ENCODE measurements at regions not wholly inside any gene's neighbourhood (a gene's known extent, or its start where the extent isn't known, plus 50 kb on each side); places are given as distances from the start of the nearest gene placed in this dataset.

DNA sequence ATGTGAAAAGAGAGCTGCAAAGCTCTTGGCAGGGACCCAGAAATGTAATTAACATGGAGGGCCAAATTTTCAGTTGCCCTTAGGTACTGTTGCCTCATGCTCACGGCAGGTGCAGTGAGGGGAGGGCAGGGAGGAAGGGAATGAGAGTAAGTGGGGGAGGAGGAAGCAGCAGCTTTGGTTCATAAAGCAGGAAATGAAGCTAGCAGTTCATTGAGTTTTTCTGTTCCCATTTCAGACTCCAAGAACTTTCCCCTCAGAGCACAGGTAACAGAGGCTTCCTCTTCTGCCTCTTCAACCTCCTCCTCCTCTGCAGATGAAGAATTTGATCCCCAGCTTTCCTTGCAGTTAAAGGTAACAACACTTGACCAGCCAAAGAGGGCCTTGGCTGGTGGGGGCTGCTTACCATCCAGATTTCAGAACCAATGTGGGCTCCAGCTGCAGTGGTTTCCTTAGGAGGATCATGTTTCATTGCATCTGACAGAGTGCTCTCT, 57.9 kb upstream of the PARVA start:
- intact Hi-C loops (cut with micrococcal nuclease; ENCODE audit: unreplicated experiment): no loop called here
- no TSS peak for BruUV-seq (replicated peaks)
- DNase-seq (ENCODE audit: low read depth, low spot score): no peak
- CTCF ChIA-PET: interaction anchor here (0.6 to 0.7 kb wide), 2 partner anchors 37 to 127 kb away, joined by 3 to 7 read pairs; no protein-coding TSS in a partner anchor
- POLR2A ChIA-PET: interaction anchor here (0.7 kb wide), 1 partner anchor 300 kb away, joined by 6 read pairs; no protein-coding TSS in a partner anchor
- H3K27ac ChIP-seq (ENCODE audit: low read length): no peak overlapping the region
- no peak for TF ChIP-seq SIN3A (IDR thresholded peaks at IDR 0.05; ENCODE audit: borderline replicate concordance, insufficient read depth, low read depth, low read length)
- TF ChIP-seq POLR2AphosphoS5 (IDR thresholded peaks at IDR 0.05; ENCODE audit: low read depth, low read length): no peak
- TF ChIP-seq, protein P1, sequence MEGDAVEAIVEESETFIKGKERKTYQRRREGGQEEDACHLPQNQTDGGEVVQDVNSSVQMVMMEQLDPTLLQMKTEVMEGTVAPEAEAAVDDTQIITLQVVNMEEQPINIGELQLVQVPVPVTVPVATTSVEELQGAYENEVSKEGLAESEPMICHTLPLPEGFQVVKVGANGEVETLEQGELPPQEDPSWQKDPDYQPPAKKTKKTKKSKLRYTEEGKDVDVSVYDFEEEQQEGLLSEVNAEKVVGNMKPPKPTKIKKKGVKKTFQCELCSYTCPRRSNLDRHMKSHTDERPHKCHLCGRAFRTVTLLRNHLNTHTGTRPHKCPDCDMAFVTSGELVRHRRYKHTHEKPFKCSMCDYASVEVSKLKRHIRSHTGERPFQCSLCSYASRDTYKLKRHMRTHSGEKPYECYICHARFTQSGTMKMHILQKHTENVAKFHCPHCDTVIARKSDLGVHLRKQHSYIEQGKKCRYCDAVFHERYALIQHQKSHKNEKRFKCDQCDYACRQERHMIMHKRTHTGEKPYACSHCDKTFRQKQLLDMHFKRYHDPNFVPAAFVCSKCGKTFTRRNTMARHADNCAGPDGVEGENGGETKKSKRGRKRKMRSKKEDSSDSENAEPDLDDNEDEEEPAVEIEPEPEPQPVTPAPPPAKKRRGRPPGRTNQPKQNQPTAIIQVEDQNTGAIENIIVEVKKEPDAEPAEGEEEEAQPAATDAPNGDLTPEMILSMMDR (IDR thresholded peaks at IDR 0.05): no peak
- no peak for TF ChIP-seq TCF7L2 (IDR thresholded peaks at IDR 0.05; ENCODE audit: low read depth, low read length)
- TF ChIP-seq, protein P2, sequence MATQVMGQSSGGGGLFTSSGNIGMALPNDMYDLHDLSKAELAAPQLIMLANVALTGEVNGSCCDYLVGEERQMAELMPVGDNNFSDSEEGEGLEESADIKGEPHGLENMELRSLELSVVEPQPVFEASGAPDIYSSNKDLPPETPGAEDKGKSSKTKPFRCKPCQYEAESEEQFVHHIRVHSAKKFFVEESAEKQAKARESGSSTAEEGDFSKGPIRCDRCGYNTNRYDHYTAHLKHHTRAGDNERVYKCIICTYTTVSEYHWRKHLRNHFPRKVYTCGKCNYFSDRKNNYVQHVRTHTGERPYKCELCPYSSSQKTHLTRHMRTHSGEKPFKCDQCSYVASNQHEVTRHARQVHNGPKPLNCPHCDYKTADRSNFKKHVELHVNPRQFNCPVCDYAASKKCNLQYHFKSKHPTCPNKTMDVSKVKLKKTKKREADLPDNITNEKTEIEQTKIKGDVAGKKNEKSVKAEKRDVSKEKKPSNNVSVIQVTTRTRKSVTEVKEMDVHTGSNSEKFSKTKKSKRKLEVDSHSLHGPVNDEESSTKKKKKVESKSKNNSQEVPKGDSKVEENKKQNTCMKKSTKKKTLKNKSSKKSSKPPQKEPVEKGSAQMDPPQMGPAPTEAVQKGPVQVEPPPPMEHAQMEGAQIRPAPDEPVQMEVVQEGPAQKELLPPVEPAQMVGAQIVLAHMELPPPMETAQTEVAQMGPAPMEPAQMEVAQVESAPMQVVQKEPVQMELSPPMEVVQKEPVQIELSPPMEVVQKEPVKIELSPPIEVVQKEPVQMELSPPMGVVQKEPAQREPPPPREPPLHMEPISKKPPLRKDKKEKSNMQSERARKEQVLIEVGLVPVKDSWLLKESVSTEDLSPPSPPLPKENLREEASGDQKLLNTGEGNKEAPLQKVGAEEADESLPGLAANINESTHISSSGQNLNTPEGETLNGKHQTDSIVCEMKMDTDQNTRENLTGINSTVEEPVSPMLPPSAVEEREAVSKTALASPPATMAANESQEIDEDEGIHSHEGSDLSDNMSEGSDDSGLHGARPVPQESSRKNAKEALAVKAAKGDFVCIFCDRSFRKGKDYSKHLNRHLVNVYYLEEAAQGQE (IDR thresholded peaks at IDR 0.05; ENCODE audit: insufficient read depth in 1 of 2, low read depth in 2 of 2, low read length in 1 of 2): no peak
- no peak overlapping the region for H3K4me3 ChIP-seq (ENCODE audit: low read depth in 2 of 2, low read length in 2 of 2)
- peaks cover 14% of the 10 kb centered on the region; the same call in 1 of the 2 replicates for H3K9me3 ChIP-seq (ENCODE audit: control insufficient read depth, insufficient read depth, low read depth, low read length)
- in situ Hi-C loops (cut with HindIII; ENCODE audit: low pct_unique_long_range_greater_than_20kb, low sequenced_read_pairs): no loop called here
- no peaks in the 10 kb centered on the region for H3K27me3 ChIP-seq (ENCODE audit: control insufficient read depth, insufficient read depth, low read length)
- H3K36me3 ChIP-seq (ENCODE audit: control insufficient read depth, insufficient read depth, low read length): no peaks in the 10 kb centered on the region
- ATAC-seq: no peak
- H3K4me1 ChIP-seq (ENCODE audit: control insufficient read depth, insufficient read depth, low read length): no peaks in the 10 kb centered on the region

DNA sequence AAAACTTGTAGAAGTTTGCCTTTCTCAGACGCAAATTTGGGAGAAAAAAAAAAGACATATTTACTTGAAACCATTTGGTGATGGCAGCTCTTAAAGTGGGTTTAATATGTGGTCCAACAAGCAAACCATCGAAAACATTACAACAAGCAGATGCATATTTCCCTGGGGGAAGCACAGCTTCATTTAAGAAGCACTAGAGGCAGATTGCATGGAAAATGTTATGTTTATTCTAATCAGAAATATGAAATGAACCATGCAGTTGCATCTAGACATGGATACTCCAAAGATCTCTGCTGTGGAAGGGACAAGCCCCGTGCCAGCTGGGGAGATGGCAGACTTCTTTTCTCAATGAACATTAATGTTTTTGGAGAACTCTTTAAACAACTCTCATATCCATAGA, 57.4 kb upstream of the PARVA start:
- Histone ChIP-seq H3K27ac (ENCODE audit: low read length) (no peak overlapping the region), H3K36me3 (ENCODE audit: control insufficient read depth, insufficient read depth, low read length) (no peaks in the 10 kb centered on the region), H3K27me3 (ENCODE audit: control insufficient read depth, insufficient read depth, low read length) (no peaks in the 10 kb centered on the region), H3K4me3 (ENCODE audit: low read depth in 2 of 2, low read length in 2 of 2) (no peak overlapping the region), H3K9me3 (ENCODE audit: control insufficient read depth, insufficient read depth, low read depth, low read length) (peaks cover 14% of the 10 kb centered on the region; the same call in 1 of the 2 replicates), H3K4me1 (ENCODE audit: control insufficient read depth, insufficient read depth, low read length) (no peaks in the 10 kb centered on the region)
- ChIA-PET CTCF (no interaction called here), POLR2A (no interaction called here)
- TF ChIP-seq, protein P1 (IDR thresholded peaks at IDR 0.05): no peak
- TF ChIP-seq, protein P2 (IDR thresholded peaks at IDR 0.05; ENCODE audit: insufficient read depth in 1 of 2, low read depth in 2 of 2, low read length in 1 of 2): no peak
- TF ChIP-seq POLR2AphosphoS5 (IDR thresholded peaks at IDR 0.05; ENCODE audit: low read depth, low read length) (no peak), TCF7L2 (IDR thresholded peaks at IDR 0.05; ENCODE audit: low read depth, low read length) (no peak), SIN3A (IDR thresholded peaks at IDR 0.05; ENCODE audit: borderline replicate concordance, insufficient read depth, low read depth, low read length) (no peak)
- ATAC-seq (no peak), DNase-seq (ENCODE audit: low read depth, low spot score) (no peak)
- intact Hi-C loops (cut with micrococcal nuclease; ENCODE audit: unreplicated experiment): no loop called here
- BruUV-seq (replicated peaks): no TSS peak
- in situ Hi-C loops (cut with HindIII; ENCODE audit: low pct_unique_long_range_greater_than_20kb, low sequenced_read_pairs): no loop called here

Data from Panc1 (cell line).